ENCODE measurements at regions not wholly inside any gene's neighbourhood (a gene's known extent, or its start where the extent isn't known, plus 50 kb on each side); places are given as distances from the start of the nearest gene placed in this dataset.

- TF ChIP-seq CTCF (IDR thresholded peaks at IDR 0.05; ENCODE audit: insufficient read depth, low read length) = peak; percentile 85
- no peak for TF ChIP-seq SPI1 (IDR thresholded peaks at IDR 0.05; ENCODE audit: borderline replicate concordance, low read depth)
- no peak for TF ChIP-seq POLR2AphosphoS5 (IDR thresholded peaks at IDR 0.05; ENCODE audit: low read depth)
- no peak for TF ChIP-seq REST (IDR thresholded peaks at IDR 0.05; ENCODE audit: insufficient replicate concordance, low read depth)
Observed at GRCh38 chr14:83300476-83301064, 1766.9 kb upstream of the SEL1L start.
